Fibroblast of skin of abdomen (primary cell): ENCODE measurements at regions not wholly inside any gene's neighbourhood (a gene's known extent, or its start where the extent isn't known, plus 50 kb on each side); places are given as distances from the start of the nearest gene placed in this dataset.
"Not testable (repeated sequence)": the region's sequence is repeated elsewhere in the genome, so short reads cannot be mapped to it uniquely, and the experiment has no call there.

Experiments used
- DNase-seq: peaks from one replicate; pipeline ENCODE4 v3.0.0-alpha.2; 2013

GRCh38 chr3:101138817-101139216, 145.6 kb upstream of the ABI3BP start:
- DNase-seq, result no peak

- DNase-seq, result no peak
Measured at GRCh38 chr3:101134331-101134730, 141.1 kb upstream of the ABI3BP start.

- no peak for DNase-seq
Measured at GRCh38 chr3:101133652-101134051, 140.4 kb upstream of the ABI3BP start.

GRCh38 chr3:101133197-101133596, 140.0 kb upstream of the ABI3BP start:
- not testable (repeated sequence) for DNase-seq

- no peak for DNase-seq
Measured at GRCh38 chr3:101131767-101132166, 138.5 kb upstream of the ABI3BP start.

GRCh38 chr3:101128786-101129185, 135.6 kb upstream of the ABI3BP start:
- DNase-seq, result no peak

GRCh38 chr3:101128001-101128400, 134.8 kb upstream of the ABI3BP start:
- DNase-seq, result no peak

GRCh38 chr3:101124125-101124524, 130.9 kb upstream of the ABI3BP start:
- peak; percentile 13 for DNase-seq

- no peak for DNase-seq
Measured at GRCh38 chr3:101123081-101123480, 129.9 kb upstream of the ABI3BP start.

- no peak for DNase-seq
Measured at GRCh38 chr3:101122681-101123080, 129.5 kb upstream of the ABI3BP start.

- DNase-seq, result no peak
Measured at GRCh38 chr3:101120039-101120438, 126.8 kb upstream of the ABI3BP start.

- DNase-seq, result peak; percentile 83
Measured at GRCh38 chr3:101119535-101119934, 126.3 kb upstream of the ABI3BP start.

GRCh38 chr3:101117980-101118379, 124.8 kb upstream of the ABI3BP start:
- DNase-seq, result peak; percentile 18

GRCh38 chr3:101117465-101117864, 124.2 kb upstream of the ABI3BP start:
- no peak for DNase-seq

GRCh38 chr3:101110295-101110694, 117.1 kb upstream of the ABI3BP start:
- not testable (repeated sequence) for DNase-seq

- no peak for DNase-seq
Measured at GRCh38 chr3:101104321-101104720, 111.1 kb upstream of the ABI3BP start.

- DNase-seq, result peak; percentile 10
Measured at GRCh38 chr3:101102678-101103296, 109.6 kb upstream of the ABI3BP start.

- no peak for DNase-seq
Measured at GRCh38 chr3:101100361-101101009, 107.3 kb upstream of the ABI3BP start.

GRCh38 chr3:101099791-101100190, 106.6 kb upstream of the ABI3BP start:
- DNase-seq, result no peak

- no peak for DNase-seq
Measured at GRCh38 chr3:101096444-101096843, 103.2 kb upstream of the ABI3BP start.

GRCh38 chr3:101095693-101096430, 102.6 kb upstream of the ABI3BP start:
- no peak for DNase-seq

- no peak for DNase-seq
Measured at GRCh38 chr3:101091489-101091888, 98.3 kb upstream of the ABI3BP start.

GRCh38 chr3:101085752-101086151, 92.5 kb upstream of the ABI3BP start:
- no peak for DNase-seq

GRCh38 chr3:101084404-101084803, 91.2 kb upstream of the ABI3BP start:
- DNase-seq, result peak; percentile 38
